ENCODE measurements at regions not wholly inside any gene's neighbourhood (a gene's known extent, or its start where the extent isn't known, plus 50 kb on each side); places are given as distances from the start of the nearest gene placed in this dataset.
"Not testable (repeated sequence)": the region's sequence is repeated elsewhere in the genome, so short reads cannot be mapped to it uniquely, and the experiment has no call there.

- TF ChIP-seq CTCF (IDR thresholded peaks at IDR 0.05; ENCODE audit: low read depth, low read length), result no peak
- no peak overlapping the region for H3K4me3 ChIP-seq (ENCODE audit: low read depth, low read length)
Measured at GRCh38 chr3:193057616-193058015, 140.0 kb upstream of the MB21D2 start.

GRCh38 chr3:193060748-193061546, 143.3 kb upstream of the MB21D2 start:
- H3K4me3 ChIP-seq (ENCODE audit: low read depth, low read length), result no peak overlapping the region
- TF ChIP-seq CTCF (IDR thresholded peaks at IDR 0.05; ENCODE audit: low read depth, low read length), result no peak

GRCh38 chr3:193068365-193068764, 150.7 kb upstream of the MB21D2 start:
- TF ChIP-seq CTCF (IDR thresholded peaks at IDR 0.05; ENCODE audit: low read depth, low read length), result no peak
- no peak overlapping the region for H3K4me3 ChIP-seq (ENCODE audit: low read depth, low read length)

- not testable (repeated sequence) for H3K4me3 ChIP-seq (ENCODE audit: low read depth, low read length)
Measured at GRCh38 chr3:193069732-193070131, 152.1 kb upstream of the MB21D2 start.

GRCh38 chr3:193078996-193079753, 161.5 kb upstream of the MB21D2 start:
- no peak for TF ChIP-seq CTCF (IDR thresholded peaks at IDR 0.05; ENCODE audit: low read depth, low read length)
- H3K4me3 ChIP-seq (ENCODE audit: low read depth, low read length), result no peak overlapping the region

GRCh38 chr3:193080821-193081365, 160.1 kb upstream of the PLAAT1 start:
- H3K4me3 ChIP-seq (ENCODE audit: low read depth, low read length), result no peak overlapping the region
- TF ChIP-seq CTCF (IDR thresholded peaks at IDR 0.05; ENCODE audit: low read depth, low read length), result no peak

GRCh38 chr3:193085655-193086054, 155.4 kb upstream of the PLAAT1 start:
- H3K4me3 ChIP-seq (ENCODE audit: low read depth, low read length), result no peak overlapping the region
- no peak for TF ChIP-seq CTCF (IDR thresholded peaks at IDR 0.05; ENCODE audit: low read depth, low read length)

Data from WI38 (cell line).